Renal cortex interstitium (tissue), 11 donors: ENCODE measurements at regions not wholly inside any gene's neighbourhood (a gene's known extent, or its start where the extent isn't known, plus 50 kb on each side); places are given as distances from the start of the nearest gene placed in this dataset.
"Not testable (repeated sequence)": the region's sequence is repeated elsewhere in the genome, so short reads cannot be mapped to it uniquely, and the experiment has no call there.

Experiments used
- DNase-seq, 11 donors: peaks; one replicate each; pipeline ENCODE4 v3.0.0-alpha.2; 2013; ENCODE audit warnings: low read depth in 9 of 11, low spot score in 4 of 11; ENCODE audit errors: extremely low read depth in 1 of 11

GRCh38 chr13:78913656-78914055 is 254.7 kb upstream of the OBI1 start:
- no peak for DNase-seq

- DNase-seq = no peak
Measured at GRCh38 chr13:78910147-78910546, 251.2 kb upstream of the OBI1 start.

- DNase-seq = no peak
Measured at GRCh38 chr13:78909276-78909675, 250.3 kb upstream of the OBI1 start.

- no peak for DNase-seq
Measured at GRCh38 chr13:78907006-78907405, 248.1 kb upstream of the OBI1 start.

GRCh38 chr13:78897200-78897599 is 238.2 kb upstream of the OBI1 start:
- DNase-seq = no peak

GRCh38 chr13:78884571-78884970 is 225.6 kb upstream of the OBI1 start:
- DNase-seq = no peak

- DNase-seq = peak in 2 of 11 donors; percentile 1 to 6
Measured at GRCh38 chr13:78881751-78882150, 222.8 kb upstream of the OBI1 start.

- no peak for DNase-seq
Measured at GRCh38 chr13:78881054-78881453, 222.1 kb upstream of the OBI1 start.

GRCh38 chr13:78876915-78877549 is 218.1 kb upstream of the OBI1 start:
- DNase-seq = no peak

- DNase-seq = no peak
Measured at GRCh38 chr13:78875792-78876580, 217.0 kb upstream of the OBI1 start.

GRCh38 chr13:78868991-78869390 is 210.0 kb upstream of the OBI1 start:
- no peak for DNase-seq

- DNase-seq = peak in 1 of 11 donors; percentile 17
Measured at GRCh38 chr13:78867655-78868054, 208.7 kb upstream of the OBI1 start.

GRCh38 chr13:78866076-78866475 is 207.1 kb upstream of the OBI1 start:
- DNase-seq = not testable (repeated sequence)

- DNase-seq = no peak
Measured at GRCh38 chr13:78862446-78862845, 203.5 kb upstream of the OBI1 start.

GRCh38 chr13:78852709-78853108 is 193.8 kb upstream of the OBI1 start:
- DNase-seq = no peak

- no peak for DNase-seq
Measured at GRCh38 chr13:78845656-78846365, 186.9 kb upstream of the OBI1 start.

GRCh38 chr13:78844106-78844505 is 185.2 kb upstream of the OBI1 start:
- DNase-seq = no peak

GRCh38 chr13:78841358-78841963 is 182.5 kb upstream of the OBI1 start:
- DNase-seq = no peak

- DNase-seq = no peak
Measured at GRCh38 chr13:78836238-78836784, 177.4 kb upstream of the OBI1 start.
